WTC11 (cell line): ENCODE measurements at regions not wholly inside any gene's neighbourhood (a gene's known extent, or its start where the extent isn't known, plus 50 kb on each side); places are given as distances from the start of the nearest gene placed in this dataset.

Experiments used
- ATAC-seq: fragments of 200-7000 bp; cut with Tn5 transposase; 2 replicates; pipeline ENCODE4 v1.10.0; 2021; ENCODE audit warnings: mild to moderate bottlenecking, moderate library complexity
- CTCF ChIA-PET: fragments of 300-600 bp; sonication (Branson Sonifier 250); formaldehyde crosslinking; loops from one replicate; lab custom pipeline; 2021; ENCODE audit warnings: antibody characterized with exemption; lab: Charles Lee
- POLR2A ChIA-PET: fragments of 350-600 bp; sonication (Branson Sonifier 250); formaldehyde crosslinking; loops from one replicate; lab custom pipeline; 2021; ENCODE audit warnings: antibody characterized with exemption; lab: Charles Lee
- DNase-seq: peaks from one replicate; pipeline ENCODE4 v3.0.0; 2021; ENCODE audit warnings: low spot score
- H3K27ac Mint-ChIP-seq: 2 replicates; pipeline ENCODE4 v1.8.0; 2021; ENCODE audit warnings: mixed read lengths
- H3K27me3 Mint-ChIP-seq: 2 replicates; pipeline ENCODE4 v1.8.0; 2021; ENCODE audit warnings: low read depth, mild to moderate bottlenecking, moderate library complexity, mixed read lengths
- H3K36me3 Mint-ChIP-seq: 2 replicates; pipeline ENCODE4 v1.8.0; 2021; ENCODE audit warnings: mixed read lengths
- H3K4me1 Mint-ChIP-seq: 2 replicates; pipeline ENCODE4 v1.8.0; 2022; ENCODE audit warnings: mixed read lengths
- H3K4me3 Mint-ChIP-seq: 2 replicates; pipeline ENCODE4 v1.8.0; 2021; ENCODE audit warnings: mild to moderate bottlenecking, moderate library complexity, mixed read lengths
- H3K9me3 Mint-ChIP-seq: 2 replicates; pipeline ENCODE4 v1.8.0; 2021; ENCODE audit warnings: mixed read lengths
- ATF2 ChIP-seq: sonication (generic); formaldehyde crosslinking; IDR thresholded peaks from 2 replicates; pipeline ENCODE4 v1.8.1; 2022; ENCODE audit warnings: low read depth, missing genetic modification reagents, borderline replicate concordance
- ATF3 ChIP-seq: sonication (generic); formaldehyde crosslinking; conservative IDR thresholded peaks from 2 replicates; pipeline ENCODE4 v1.8.1; 2022; ENCODE audit warnings: mild to moderate bottlenecking, missing genetic modification reagents
- CBFB ChIP-seq: sonication (generic); formaldehyde crosslinking; IDR thresholded peaks from 2 replicates; pipeline ENCODE4 v1.8.1; 2022; ENCODE audit warnings: mild to moderate bottlenecking, low read depth, missing genetic modification reagents
- CREM ChIP-seq: sonication (generic); formaldehyde crosslinking; IDR thresholded peaks from 2 replicates; pipeline ENCODE4 v1.8.1; 2022; ENCODE audit warnings: mild to moderate bottlenecking, missing genetic modification reagents, moderate library complexity
- ELF4 ChIP-seq: sonication (generic); formaldehyde crosslinking; IDR thresholded peaks from 2 replicates; pipeline ENCODE4 v1.8.1; 2022; ENCODE audit warnings: low read depth, mild to moderate bottlenecking, moderate library complexity, missing genetic modification reagents
- EMX1 ChIP-seq: fragments of 250-450 bp; sonication (Bioruptor Pico); IDR thresholded peaks from 2 replicates; pipeline ENCODE4 v1.8.0; 2021; ENCODE audit warnings: mild to moderate bottlenecking
- HMGA2 ChIP-seq: fragments of 250-450 bp; sonication (Bioruptor Pico); IDR thresholded peaks from 2 replicates; pipeline ENCODE4 v1.4.0; 2021; ENCODE audit warnings: mild to moderate bottlenecking, moderate library complexity
- JAZF1 ChIP-seq: fragments of 250-450 bp; sonication (Bioruptor Pico); IDR thresholded peaks from 2 replicates; pipeline ENCODE4 v1.9.0; 2021; ENCODE audit warnings: moderate library complexity, mild to moderate bottlenecking, inconsistent platforms
- MAX ChIP-seq: sonication (generic); formaldehyde crosslinking; IDR thresholded peaks from 2 replicates; pipeline ENCODE4 v1.8.0; 2022; ENCODE audit warnings: mild to moderate bottlenecking, missing genetic modification reagents
- MXD4 ChIP-seq: fragments of 250-450 bp; sonication (Bioruptor Pico); IDR thresholded peaks from 2 replicates; pipeline ENCODE4 v1.8.0; 2021; ENCODE audit warnings: mild to moderate bottlenecking, moderate library complexity, borderline replicate concordance
- NFYB ChIP-seq: sonication (generic); formaldehyde crosslinking; conservative IDR thresholded peaks from 2 replicates; pipeline ENCODE4 v1.8.0; 2022; ENCODE audit warnings: low read depth, missing genetic modification reagents
- OVOL2 ChIP-seq: fragments of 250-450 bp; sonication (Bioruptor Pico); IDR thresholded peaks from 2 replicates; pipeline ENCODE4 v1.9.0; 2021; ENCODE audit warnings: mild to moderate bottlenecking, borderline replicate concordance
- PRRX2 ChIP-seq: fragments of 250-450 bp; sonication (Bioruptor Pico); IDR thresholded peaks from 2 replicates; pipeline ENCODE4 v1.8.0; 2021; ENCODE audit warnings: mild to moderate bottlenecking
- RORB ChIP-seq: fragments of 250-450 bp; sonication (Bioruptor Pico); IDR thresholded peaks from 2 replicates; pipeline ENCODE4 v1.9.0; 2021; ENCODE audit warnings: mild to moderate bottlenecking
- SMAD4 ChIP-seq: sonication (generic); formaldehyde crosslinking; IDR thresholded peaks from 2 replicates; pipeline ENCODE4 v1.8.0; 2022; ENCODE audit warnings: mild to moderate bottlenecking, missing genetic modification reagents
- SP1 ChIP-seq: sonication (generic); formaldehyde crosslinking; conservative IDR thresholded peaks from 2 replicates; pipeline ENCODE4 v1.8.1; 2022; ENCODE audit warnings: missing genetic modification reagents
- ZBTB21 ChIP-seq: sonication (generic); formaldehyde crosslinking; IDR thresholded peaks from 2 replicates; pipeline ENCODE4 v1.8.1; 2023; ENCODE audit warnings: mild to moderate bottlenecking, missing genetic modification reagents, borderline replicate concordance
- ZBTB43 ChIP-seq: sonication (generic); formaldehyde crosslinking; IDR thresholded peaks from 2 replicates; pipeline ENCODE4 v1.8.1; 2023; ENCODE audit warnings: mild to moderate bottlenecking, missing genetic modification reagents
- ZMAT4 ChIP-seq: fragments of 250-450 bp; sonication (Bioruptor Pico); IDR thresholded peaks from 2 replicates; pipeline ENCODE4 v1.9.0; 2021; ENCODE audit warnings: mild to moderate bottlenecking
- ZNF138 ChIP-seq: sonication (generic); formaldehyde crosslinking; conservative IDR thresholded peaks from 2 replicates; pipeline ENCODE4 v1.8.1; 2022; ENCODE audit warnings: mild to moderate bottlenecking, moderate library complexity, missing genetic modification reagents
- ZNF317 ChIP-seq: sonication (generic); formaldehyde crosslinking; IDR thresholded peaks from 2 replicates; pipeline ENCODE4 v1.8.1; 2023; ENCODE audit warnings: low read depth, mild to moderate bottlenecking, moderate library complexity, missing genetic modification reagents, borderline replicate concordance
- TF ChIP-seq, protein P1 (sequence below): fragments of 250-450 bp; sonication (Bioruptor Pico); IDR thresholded peaks from 2 replicates; pipeline ENCODE4 v1.9.0; 2021; ENCODE audit warnings: mild to moderate bottlenecking
- TF ChIP-seq, protein P2 (sequence below): sonication (generic); formaldehyde crosslinking; IDR thresholded peaks from 2 replicates; pipeline ENCODE4 v1.8.1; 2023; ENCODE audit warnings: mild to moderate bottlenecking, missing genetic modification reagents, moderate library complexity
- TF ChIP-seq, protein P3 (sequence below): sonication (generic); formaldehyde crosslinking; IDR thresholded peaks from 2 replicates; pipeline ENCODE4 v1.8.1; 2022; ENCODE audit warnings: missing genetic modification reagents, borderline replicate concordance
- TF ChIP-seq, protein P4 (sequence below): sonication (generic); formaldehyde crosslinking; IDR thresholded peaks from 2 replicates; pipeline ENCODE4 v1.8.1; 2023; ENCODE audit warnings: mild to moderate bottlenecking, missing genetic modification reagents

DNA sequence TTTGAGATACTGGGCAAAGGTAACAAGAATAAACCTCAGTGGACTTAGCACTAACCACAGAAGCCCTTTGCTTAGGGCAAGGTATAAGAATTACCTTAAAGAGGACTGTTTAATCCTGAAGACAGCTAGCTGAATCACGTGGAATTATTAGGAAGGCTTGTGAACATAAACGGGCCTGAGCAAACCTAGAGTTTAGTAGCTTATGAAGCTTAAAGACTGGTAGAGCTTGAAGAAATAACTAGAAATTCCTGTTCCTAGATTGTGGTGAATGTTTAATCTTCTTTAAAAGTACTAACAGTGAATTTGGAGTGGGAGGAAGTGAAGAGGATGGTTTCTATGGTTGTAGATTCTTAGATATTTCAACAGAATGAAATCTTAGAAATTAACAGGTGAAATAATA, 428.9 kb upstream of the THRB start:
- Mint-ChIP-seq H3K27ac (no peak overlapping the region), H3K9me3 (no peaks in the 10 kb centered on the region), H3K4me3 (no peak overlapping the region), H3K36me3 (no peaks in the 10 kb centered on the region), H3K4me1 (peaks cover 3% of the 10 kb centered on the region), H3K27me3 (peaks cover 4% of the 10 kb centered on the region)
- CTCF ChIA-PET, result no interaction called here
- ATAC-seq (no peak), DNase-seq (no peak)
- TF ChIP-seq MXD4 (CRISPR knock-in tag) (no peak), OVOL2 (no peak), HMGA2 (CRISPR knock-in tag) (no peak), CBFB (CRISPR knock-in tag) (no peak), ZBTB43 (no peak), MAX (CRISPR knock-in tag) (no peak), CREM (CRISPR knock-in tag) (no peak), ZNF317 (no peak), EMX1 (CRISPR knock-in tag) (no peak), PRRX2 (CRISPR knock-in tag) (no peak), SP1 (no peak)
- TF ChIP-seq, protein P1, sequence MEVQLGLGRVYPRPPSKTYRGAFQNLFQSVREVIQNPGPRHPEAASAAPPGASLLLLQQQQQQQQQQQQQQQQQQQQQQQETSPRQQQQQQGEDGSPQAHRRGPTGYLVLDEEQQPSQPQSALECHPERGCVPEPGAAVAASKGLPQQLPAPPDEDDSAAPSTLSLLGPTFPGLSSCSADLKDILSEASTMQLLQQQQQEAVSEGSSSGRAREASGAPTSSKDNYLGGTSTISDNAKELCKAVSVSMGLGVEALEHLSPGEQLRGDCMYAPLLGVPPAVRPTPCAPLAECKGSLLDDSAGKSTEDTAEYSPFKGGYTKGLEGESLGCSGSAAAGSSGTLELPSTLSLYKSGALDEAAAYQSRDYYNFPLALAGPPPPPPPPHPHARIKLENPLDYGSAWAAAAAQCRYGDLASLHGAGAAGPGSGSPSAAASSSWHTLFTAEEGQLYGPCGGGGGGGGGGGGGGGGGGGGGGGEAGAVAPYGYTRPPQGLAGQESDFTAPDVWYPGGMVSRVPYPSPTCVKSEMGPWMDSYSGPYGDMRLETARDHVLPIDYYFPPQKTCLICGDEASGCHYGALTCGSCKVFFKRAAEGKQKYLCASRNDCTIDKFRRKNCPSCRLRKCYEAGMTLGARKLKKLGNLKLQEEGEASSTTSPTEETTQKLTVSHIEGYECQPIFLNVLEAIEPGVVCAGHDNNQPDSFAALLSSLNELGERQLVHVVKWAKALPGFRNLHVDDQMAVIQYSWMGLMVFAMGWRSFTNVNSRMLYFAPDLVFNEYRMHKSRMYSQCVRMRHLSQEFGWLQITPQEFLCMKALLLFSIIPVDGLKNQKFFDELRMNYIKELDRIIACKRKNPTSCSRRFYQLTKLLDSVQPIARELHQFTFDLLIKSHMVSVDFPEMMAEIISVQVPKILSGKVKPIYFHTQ (CRISPR knock-in tag), result no peak
- TF ChIP-seq, protein P2, sequence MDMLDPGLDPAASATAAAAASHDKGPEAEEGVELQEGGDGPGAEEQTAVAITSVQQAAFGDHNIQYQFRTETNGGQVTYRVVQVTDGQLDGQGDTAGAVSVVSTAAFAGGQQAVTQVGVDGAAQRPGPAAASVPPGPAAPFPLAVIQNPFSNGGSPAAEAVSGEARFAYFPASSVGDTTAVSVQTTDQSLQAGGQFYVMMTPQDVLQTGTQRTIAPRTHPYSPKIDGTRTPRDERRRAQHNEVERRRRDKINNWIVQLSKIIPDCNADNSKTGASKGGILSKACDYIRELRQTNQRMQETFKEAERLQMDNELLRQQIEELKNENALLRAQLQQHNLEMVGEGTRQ, result no peak
- POLR2A ChIA-PET, result no interaction called here

DNA sequence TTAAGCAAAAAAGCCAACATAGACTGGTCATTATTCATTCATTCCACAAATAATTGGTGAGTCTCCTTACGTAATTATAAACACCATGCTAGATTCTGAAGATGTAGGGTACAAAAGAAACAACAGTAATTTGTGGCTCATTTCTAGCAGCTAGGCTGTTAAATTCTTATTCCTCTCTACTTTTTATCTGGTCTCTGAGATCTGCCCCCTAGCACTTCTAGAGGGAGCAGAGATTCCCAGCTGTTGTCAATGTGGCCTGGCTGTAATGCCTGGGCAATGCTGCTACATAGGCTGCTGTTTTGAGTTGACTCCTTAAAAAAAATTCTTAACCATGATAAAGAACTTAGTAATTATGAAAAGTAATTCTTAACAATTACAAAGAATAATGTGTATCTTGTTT, 434.9 kb upstream of the THRB start:
- CTCF ChIA-PET, result no interaction called here
- Mint-ChIP-seq H3K27me3 (no peaks in the 10 kb centered on the region), H3K9me3 (no peaks in the 10 kb centered on the region), H3K36me3 (no peaks in the 10 kb centered on the region), H3K4me3 (no peak overlapping the region), H3K4me1 (no peaks in the 10 kb centered on the region), H3K27ac (no peak overlapping the region)
- POLR2A ChIA-PET, result no interaction called here
- ATAC-seq (no peak), DNase-seq (no peak)
- TF ChIP-seq ZMAT4 (CRISPR knock-in tag) (no peak), JAZF1 (CRISPR knock-in tag) (no peak), ATF3 (no peak), ZBTB21 (no peak), RORB (no peak), ATF2 (CRISPR knock-in tag) (no peak), ZNF138 (CRISPR knock-in tag) (no peak), SMAD4 (no peak), ELF4 (CRISPR knock-in tag) (no peak), NFYB (no peak)
- TF ChIP-seq, protein P3, sequence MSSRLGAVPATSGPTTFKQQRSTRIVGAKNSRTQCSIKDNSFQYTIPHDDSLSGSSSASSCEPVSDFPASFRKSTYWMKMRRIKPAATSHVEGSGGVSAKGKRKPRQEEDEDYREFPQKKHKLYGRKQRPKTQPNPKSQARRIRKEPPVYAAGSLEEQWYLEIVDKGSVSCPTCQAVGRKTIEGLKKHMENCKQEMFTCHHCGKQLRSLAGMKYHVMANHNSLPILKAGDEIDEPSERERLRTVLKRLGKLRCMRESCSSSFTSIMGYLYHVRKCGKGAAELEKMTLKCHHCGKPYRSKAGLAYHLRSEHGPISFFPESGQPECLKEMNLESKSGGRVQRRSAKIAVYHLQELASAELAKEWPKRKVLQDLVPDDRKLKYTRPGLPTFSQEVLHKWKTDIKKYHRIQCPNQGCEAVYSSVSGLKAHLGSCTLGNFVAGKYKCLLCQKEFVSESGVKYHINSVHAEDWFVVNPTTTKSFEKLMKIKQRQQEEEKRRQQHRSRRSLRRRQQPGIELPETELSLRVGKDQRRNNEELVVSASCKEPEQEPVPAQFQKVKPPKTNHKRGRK (CRISPR knock-in tag), result no peak
- TF ChIP-seq, protein P4, sequence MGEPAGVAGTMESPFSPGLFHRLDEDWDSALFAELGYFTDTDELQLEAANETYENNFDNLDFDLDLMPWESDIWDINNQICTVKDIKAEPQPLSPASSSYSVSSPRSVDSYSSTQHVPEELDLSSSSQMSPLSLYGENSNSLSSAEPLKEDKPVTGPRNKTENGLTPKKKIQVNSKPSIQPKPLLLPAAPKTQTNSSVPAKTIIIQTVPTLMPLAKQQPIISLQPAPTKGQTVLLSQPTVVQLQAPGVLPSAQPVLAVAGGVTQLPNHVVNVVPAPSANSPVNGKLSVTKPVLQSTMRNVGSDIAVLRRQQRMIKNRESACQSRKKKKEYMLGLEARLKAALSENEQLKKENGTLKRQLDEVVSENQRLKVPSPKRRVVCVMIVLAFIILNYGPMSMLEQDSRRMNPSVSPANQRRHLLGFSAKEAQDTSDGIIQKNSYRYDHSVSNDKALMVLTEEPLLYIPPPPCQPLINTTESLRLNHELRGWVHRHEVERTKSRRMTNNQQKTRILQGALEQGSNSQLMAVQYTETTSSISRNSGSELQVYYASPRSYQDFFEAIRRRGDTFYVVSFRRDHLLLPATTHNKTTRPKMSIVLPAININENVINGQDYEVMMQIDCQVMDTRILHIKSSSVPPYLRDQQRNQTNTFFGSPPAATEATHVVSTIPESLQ (CRISPR knock-in tag), result no peak
